GM21515 (cell line): ENCODE measurements at regions not wholly inside any gene's neighbourhood (a gene's known extent, or its start where the extent isn't known, plus 50 kb on each side); places are given as distances from the start of the nearest gene placed in this dataset.
"Not testable (repeated sequence)": the region's sequence is repeated elsewhere in the genome, so short reads cannot be mapped to it uniquely, and the experiment has no call there.

ENCODE experiments used
- ATAC-seq: cut with Tn5 transposase; IDR thresholded peaks from one replicate; pipeline ENCODE4 v1.9.1; 2021; ENCODE audit not compliant: unreplicated experiment

DNA sequence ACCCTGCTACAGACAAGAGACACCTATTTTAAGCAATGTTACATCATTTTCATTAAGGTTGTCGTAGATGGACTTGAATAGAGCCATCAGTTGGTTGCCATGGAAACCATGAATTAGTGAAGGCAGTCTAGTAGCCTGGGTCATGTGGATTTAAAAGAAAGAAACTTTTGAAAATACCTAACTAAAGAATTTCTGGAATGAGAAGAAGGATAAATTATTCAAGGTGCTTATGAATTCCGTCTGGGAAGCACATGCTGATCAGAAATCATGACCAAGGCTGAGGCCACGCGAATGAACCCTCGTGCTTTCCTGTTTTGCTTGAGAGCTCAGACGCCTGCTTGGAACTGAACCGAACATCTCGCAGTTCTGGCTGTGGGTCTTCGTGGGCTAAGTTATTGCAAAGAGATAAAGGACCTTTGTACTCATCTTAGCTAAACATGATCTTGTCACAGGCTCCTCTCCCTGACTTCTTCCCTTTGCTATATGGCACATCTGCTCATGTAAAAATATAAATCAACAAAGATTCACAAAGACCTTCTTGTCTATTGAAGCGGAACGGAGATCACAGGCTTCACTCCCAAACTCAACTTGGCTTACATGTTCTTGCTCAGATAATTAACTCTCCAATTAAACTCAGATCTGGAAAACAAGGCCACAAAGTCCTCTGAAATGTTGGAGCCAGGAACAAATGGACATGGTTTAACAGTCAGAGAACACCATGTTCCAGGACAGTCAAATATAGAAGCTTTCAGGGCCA lies 140.2 kb downstream of the NUFIP1 start:
- ATAC-seq, result no peak

DNA sequence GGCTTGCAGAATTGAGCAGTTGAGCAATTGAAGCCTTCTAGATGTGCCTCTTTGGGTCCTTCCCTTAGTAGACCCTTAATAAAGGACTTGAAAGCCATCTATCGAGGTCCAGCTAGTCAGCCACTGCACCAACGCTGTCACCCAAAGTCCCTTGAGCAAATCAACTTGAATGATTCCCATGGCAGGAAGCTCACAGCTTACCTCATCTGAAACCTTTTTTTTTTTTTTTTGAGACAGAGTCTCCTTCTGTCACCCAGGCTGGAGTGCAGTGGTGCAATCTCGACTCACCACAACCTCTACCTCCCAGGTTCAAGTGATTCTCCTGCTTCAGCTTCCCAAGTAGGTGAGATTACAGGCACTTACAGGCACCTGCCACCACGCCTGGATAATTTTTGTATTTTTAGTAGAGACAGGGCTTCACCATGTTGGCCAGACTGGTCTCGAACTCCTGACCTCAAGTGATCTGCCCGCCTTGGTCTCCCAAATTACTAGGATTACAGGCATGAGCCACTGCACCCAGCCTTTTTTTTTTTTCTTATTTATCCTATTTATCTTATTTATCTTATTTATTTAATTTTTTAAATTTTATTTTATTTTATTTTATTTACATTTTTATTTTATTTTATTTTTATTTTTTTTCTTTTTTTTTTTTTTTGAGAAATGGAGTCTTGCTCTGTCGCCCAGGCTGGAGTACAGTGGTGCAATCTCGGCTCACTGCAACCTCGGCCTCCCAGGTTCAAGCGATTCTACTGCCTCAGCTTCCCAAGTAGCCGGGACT lies 143.8 kb downstream of the NUFIP1 start:
- ATAC-seq, result not testable (repeated sequence)

DNA sequence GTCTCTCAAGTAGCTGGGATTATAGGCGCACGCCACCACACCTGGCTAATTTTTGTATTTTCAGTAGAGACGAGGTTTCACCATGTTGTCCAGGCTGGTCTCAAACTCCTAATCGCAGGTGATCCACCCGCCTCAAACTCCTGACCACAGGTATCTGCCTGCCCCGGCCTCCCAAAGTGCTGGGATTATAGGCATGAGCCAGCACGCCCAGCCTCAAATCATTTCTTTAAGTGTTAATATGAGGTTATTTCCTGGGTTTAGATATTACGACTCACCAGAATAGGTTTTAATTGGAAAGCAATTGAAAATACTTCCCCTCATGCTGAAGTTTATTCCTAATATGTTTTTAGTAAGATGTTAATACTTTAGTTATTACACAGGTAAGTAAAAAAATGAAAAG lies 144.5 kb downstream of the NUFIP1 start:
- no peak for ATAC-seq

DNA sequence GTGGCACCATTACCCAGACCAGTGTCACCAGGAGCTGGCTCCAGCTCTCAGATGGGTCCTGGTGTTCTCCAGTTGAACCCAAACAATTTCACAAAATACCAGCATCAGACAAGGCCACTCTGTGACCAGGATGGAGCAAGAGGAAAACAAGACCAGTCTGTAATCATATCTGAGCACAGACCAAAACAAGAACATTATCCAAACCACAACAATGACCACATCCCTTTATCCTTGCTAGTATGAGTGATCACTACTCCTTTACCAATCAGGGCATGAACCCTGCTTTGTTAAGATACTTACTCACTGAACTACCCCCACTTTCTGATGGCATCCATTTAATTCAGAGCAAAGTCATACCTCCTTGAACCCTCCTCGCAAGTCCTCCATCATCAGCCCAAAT lies 145.9 kb downstream of the NUFIP1 start:
- no peak for ATAC-seq

DNA sequence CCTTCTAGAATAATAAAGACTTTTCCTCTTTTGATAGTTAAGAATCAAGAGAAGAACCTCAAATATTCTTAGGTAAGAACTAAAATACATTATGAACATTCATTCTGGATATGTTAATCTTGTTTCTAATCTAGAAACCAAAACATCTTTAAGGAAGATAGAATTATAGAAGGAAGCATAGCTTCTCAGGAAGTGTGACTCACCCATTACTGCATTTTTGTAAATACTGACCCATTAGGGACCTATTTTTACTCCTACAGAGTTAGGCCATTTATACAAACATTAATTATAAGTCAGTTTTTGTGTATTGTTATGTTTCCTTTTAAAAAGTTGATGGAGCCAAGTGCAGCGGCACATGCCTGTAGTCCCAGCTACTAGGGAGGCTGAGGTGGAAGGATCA lies 147.1 kb downstream of the NUFIP1 start:
- no peak for ATAC-seq

DNA sequence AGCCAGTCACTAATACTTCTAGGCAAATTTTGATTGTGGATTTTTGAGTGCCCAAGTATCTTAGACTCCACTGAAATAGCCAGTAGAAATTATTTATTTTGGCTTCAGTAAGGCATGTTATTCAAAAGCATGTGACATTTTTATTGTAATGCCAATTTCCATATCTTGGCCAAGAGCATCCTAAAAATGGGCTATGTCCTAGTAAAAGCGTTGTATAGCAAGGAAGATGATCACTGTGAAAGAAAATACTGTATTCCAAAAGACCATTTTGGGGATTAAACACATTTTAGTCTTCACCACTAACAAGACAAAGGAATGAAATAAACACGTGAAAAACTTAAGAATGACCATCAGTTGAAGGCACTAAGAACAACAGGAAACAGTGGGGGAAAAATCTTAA lies 149.1 kb downstream of the NUFIP1 start:
- ATAC-seq, result no peak

DNA sequence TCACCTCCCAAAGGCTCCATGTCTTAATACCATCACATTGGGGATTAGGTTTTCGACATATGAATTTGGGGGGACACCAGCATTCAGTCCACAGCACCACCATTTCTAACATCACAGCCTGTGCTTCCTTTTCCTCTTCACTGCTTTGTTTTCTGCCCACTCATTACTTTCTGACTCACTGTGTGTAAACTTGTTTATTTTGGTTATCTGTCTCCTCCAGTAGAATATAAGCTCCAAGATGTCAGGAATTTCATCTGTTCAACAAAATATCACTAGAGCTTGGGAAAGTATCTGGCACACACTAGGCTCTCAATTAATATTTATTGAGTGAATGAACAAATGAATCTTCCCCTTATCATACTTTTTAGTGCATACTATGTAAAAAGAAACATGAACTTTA lies 152.0 kb downstream of the NUFIP1 start:
- ATAC-seq, result no peak

DNA sequence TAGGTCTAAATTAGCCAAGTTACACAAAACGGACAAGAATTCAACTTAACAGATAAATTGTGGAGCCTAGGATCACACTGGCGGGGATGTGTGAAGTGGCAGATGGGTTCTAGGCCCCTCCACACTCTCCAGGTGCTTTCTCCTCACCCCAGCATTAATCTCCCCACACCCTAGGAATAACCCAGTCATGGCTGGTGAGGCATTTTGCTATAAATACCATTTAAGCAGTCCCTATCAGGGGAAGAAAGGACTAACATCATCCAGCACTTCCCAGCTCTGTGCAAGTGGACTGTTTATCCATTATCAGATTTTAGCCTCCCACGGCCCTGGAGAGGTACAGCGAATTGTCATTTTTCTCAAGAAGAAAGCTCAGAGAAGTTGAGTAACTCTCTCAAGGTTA lies 154.9 kb downstream of the NUFIP1 start:
- ATAC-seq, result no peak

DNA sequence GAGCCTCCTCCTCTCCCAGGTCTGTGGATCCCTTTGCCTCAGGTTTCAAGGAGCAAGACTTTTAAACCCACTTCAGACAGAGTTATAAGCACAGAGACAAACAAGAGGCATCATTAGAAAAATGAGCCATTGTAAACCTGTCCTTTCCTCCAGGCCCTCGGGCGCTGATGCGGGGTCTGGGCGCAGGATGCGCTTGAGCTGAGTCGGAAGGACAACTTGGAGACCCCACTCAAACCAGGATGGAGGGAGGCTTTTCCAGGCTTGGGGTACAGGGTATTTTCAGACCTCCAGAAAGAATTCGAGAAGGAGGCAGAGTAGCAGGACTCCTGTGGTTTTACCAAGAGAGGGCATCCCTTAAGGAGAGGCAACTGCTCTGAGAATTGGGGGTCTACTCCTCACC lies 155.6 kb downstream of the NUFIP1 start:
- no peak for ATAC-seq

DNA sequence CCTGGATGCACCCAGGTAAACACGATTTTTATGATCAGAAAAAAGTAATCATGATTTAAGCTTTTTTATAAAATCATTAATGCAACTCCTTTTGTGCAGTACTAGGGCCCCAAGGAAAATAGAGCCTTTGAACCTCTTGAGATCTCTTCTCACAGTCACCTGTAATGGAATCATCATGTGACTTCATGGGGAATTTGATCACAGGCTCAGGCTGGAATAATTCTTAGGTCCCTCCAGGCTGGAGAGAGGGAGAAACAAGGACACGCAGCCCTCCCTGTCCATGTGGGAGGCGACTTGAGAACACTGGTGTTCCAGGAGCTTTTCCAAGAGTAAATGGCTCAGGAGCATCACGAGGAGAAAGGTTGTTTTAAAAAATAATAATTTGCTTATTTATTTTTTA lies 156.1 kb downstream of the NUFIP1 start:
- ATAC-seq, result no peak

DNA sequence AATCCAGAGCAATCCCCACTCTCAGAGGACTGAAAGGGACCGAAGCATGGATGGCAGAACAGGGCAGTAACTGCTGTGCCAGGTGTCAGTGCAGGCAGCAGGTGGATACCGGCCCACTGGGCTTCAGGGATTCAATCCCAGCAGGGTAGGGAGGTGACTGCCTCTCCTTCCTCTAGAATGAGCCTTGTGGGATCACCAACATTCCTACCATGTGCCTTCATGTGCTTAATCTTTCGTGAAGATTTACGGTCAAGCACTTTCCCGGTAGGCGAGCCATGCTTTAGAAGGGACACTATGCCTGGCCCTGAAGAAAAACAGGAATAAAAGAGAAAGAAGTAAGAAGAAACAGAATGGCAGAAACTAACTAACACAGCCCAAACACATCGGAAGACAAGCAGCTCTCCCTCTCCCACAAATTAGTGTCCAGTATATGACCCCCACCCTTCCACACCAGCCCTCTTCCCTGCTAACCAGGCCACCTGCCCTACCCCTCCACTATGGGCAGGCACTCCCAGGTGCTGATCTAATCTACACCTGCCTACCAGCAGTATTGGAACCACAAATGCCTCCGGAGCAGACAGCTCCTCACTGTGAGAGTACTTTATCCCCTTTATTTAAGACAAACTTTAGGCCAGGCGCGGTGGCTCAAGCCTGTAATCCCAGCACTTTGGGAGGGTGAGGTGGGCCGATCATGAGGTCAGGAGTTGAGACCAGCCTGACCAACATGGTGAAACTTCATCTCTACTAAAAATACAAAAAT lies 162.5 kb downstream of the NUFIP1 start:
- ATAC-seq, result no peak

DNA sequence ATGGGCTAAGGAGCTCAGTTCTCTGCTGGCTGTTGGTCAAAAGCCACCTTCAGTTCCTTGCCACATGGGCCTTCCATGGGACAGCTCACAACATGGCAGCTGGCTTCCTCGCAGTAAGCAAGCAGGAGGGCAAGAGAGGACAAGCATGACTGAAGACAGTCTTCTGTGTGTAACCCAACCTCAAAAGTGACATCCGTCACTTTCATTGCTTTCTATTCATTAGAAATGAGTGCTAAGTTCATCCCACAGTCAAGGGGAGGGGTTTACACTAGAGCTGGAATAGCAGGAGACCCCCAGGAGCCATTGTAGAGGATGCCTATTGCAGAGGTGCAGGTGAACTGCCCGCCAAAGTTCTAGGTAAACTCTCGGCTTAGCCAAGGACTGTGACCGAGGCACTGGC lies 163.3 kb downstream of the NUFIP1 start:
- no peak for ATAC-seq

DNA sequence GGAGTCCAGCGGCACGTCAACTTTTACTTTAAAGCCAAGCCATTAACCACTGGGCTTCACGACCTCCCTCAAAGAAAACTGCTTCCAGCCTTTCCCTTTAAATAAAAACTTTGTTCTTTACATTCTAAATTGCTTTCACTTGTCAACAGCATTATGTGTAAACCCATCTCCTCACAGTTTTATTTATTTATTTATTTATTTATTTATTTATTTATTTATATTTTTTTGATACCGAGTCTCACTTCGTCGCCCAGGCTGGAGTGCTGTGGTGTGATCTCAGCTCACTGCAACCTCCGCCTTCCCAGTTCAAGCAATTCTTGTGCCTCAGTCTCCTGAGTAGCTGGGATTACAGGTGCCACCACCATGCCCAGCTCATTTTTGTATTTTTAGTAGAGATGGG lies 165.7 kb downstream of the NUFIP1 start:
- not testable (repeated sequence) for ATAC-seq

DNA sequence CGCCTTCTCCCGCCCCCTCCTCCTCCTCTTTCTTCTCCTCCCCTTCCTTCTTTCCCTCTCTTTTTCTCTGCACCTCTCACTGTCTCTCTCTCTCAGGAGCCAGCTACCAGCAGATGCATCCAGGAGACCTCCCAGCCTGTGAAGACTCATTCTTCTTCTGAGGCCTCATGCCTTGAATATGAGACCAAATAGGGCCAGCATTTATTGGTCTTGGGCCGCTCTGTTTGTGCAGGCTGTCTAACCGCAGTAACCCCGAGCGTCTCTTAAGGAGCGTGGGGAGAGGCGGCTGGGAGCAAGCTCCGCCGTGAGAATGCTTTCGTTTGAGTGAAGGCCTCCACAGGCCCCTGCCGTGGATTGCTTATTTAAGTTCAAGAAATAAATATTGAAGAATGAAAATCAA lies 167.0 kb downstream of the NUFIP1 start:
- ATAC-seq, result no peak

DNA sequence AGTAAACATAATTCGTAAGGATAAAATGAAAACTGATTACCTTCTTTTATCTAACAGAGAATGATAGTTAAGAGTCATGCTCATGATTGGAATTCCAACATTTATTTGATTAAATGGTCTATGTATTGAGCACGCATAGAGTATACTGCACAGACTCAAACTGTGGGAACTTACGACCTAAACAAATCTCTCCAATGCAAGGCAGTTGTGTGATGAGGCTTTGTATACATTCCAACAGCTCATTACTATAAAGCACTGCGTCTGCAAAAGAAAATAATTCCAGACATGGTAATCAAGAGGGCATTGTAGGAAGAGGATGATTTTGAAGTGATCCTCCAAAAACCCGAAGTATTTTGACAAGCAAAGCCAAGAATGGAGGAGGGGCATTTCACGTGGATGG lies 169.5 kb downstream of the NUFIP1 start:
- no peak for ATAC-seq

DNA sequence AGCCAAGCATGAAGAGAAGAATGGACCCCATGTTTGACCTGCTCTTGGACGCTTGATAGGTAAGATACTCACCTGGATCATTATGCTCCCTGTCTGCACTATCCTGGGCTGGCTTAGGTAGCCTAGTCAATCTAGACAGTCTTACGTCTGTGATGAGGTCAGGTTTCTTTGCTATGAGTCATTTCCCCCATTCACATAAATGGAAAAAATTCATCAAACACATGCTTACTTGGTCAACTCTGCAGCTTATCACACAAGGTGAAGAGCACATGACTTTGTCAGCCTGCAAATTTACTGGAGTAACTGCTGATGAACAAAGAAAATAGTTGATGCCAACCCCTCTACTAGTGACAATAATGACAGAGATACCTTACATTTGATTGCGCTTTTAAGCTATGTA lies 170.0 kb downstream of the NUFIP1 start:
- ATAC-seq, result no peak

DNA sequence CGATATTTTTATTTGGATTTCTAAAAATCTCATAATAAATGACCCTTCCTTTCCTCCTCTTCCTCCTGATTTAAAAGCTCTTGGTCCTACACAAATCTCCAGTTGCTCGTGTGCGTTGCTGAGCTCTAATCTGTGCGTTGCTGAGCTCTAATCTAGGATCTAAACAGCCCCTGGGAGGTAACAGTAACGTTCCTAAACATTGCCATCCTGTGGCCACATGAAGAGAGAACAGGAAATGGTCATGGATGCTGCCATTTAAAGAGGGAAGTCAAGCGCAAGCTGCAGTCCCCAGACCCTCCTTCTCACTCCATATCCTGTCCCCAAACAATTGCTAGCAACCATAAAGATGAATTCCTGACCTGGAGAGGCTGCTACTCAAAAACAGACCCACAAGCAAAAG lies 170.8 kb downstream of the NUFIP1 start:
- no peak for ATAC-seq

DNA sequence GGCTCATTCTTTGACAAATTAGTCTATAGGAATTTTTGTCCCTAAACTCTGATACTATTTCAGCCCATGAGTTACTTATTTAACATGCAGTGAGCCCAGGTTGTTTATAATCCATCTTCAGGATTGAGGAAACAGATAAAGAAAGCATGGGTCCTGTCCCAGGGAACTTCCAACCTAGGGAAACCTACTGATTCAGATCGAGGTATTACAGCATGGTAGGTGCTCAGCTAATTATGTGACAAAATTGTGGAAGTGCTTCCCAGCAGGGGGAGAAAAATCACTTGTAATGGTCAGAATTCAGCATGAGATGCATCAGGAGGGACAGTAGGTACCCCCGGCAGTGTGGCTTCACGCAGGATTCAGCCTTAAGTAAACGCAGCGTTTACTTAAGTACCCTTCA lies 171.3 kb downstream of the NUFIP1 start:
- ATAC-seq, result no peak

DNA sequence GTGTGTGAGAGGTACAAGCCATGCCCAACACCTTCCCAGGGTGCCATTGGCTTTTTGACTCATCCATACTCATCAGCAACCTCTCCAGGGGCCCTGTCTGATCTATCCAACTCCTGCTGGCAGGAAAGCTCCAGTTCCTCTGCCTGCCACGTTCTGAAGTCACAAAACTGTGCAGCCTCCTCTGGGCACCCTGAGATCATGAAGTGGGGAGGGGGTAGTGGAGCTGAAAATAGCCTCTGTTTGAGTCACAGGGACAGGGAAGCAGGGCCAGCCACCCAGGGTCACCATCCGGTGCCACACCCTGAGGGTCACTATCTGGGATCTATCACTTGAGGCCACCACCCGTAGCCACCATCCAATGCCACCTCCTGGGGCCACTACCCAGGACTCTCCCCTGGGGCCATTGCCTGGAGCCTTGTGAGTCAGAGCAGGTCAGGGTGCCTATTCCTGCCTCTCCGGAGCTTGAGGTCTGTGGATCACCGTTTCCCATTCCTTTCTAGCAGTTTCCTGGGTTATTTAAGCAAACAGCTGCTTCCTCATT lies 172.1 kb downstream of the NUFIP1 start:
- no peak for ATAC-seq

DNA sequence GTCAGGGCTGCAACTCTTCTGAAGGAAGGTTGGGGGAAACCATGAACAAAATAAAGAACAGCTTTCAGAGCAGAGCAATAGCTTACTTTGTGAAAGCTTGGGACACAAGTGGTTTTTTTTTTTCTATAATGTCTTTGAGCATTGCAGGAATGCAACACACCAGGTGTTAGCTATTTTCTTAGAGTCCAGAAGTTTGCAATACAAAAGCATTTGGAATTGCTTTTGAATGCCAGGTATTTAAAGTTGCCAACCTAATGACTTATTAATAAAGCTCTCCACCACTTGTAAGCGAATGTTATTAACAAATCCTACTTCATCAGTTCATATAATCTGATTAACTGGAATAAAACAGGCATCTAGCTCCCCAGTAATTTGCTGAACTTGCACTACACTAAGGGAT lies 172.6 kb downstream of the NUFIP1 start:
- ATAC-seq, result no peak

DNA sequence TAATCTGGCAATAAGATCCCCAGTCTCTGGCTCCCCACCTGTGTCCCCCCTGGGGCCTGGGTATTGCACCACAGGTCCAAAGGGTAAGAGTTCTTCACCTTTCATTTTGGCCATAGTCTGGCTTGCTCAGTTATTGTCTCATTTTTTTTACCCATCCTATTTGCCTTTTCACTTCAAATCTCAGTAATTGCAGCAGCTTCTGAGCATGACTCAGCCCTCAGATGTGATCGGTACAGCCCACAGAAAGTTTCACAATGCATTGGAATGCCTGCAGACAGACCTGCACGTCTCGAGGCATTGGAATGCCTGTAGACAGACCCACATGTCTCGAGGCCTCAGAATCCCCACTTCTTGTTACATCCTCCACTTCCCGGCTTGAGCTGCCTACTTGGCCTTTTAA lies 173.6 kb downstream of the NUFIP1 start:
- no peak for ATAC-seq

DNA sequence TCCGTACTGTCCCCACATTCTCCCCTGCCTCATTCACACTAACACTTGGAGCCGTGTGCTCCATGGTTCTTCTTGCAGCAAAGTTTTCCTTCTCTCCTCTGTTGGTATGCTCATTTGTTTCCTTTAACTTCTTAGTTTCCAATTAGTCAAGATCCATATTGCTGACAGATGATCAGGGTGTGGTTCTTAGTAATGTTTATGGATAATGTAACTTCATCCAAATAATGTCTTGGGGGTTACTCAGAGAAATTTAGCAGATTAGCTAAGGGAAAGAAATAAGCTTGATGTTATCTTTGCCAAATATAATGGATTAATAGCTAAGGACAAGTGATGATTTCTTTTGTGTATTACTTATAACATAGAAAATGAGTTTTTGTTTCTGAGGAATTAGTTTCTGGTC lies 174.4 kb downstream of the NUFIP1 start:
- no peak for ATAC-seq
